Stimulated activated CD4-positive, alpha-beta T cell treated with anti-CD3 and anti-CD28 coated beads, Interleukin-4, amount 100 ng/mL, for 24 hours (primary cell): ENCODE measurements at regions not wholly inside any gene's neighbourhood (a gene's known extent, or its start where the extent isn't known, plus 50 kb on each side); places are given as distances from the start of the nearest gene placed in this dataset.
"Not testable (repeated sequence)": the region's sequence is repeated elsewhere in the genome, so short reads cannot be mapped to it uniquely, and the experiment has no call there.

Source experiments
- DNase-seq: peaks from one replicate; pipeline ENCODE4 v3.0.0-alpha.2; 2020

DNA sequence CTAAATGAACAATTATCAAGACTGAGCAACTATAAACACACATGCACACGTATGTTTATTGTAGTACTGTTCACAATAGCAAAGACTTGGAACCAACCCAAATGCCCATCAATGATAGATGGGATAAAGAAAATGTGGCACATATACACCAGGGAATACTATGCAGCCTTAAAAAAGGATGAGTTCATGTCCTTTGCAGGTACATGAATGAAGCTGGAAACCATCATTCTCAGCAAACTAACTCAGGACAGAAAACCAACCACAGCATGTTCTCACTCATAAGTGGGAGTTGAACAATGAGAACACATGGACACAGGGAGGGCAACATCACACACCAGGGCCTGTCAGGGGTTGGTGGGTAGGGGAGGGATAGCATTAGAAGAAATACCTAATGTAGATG, 445.4 kb downstream of the BCAT1 start:
- not testable (repeated sequence) for DNase-seq

DNA sequence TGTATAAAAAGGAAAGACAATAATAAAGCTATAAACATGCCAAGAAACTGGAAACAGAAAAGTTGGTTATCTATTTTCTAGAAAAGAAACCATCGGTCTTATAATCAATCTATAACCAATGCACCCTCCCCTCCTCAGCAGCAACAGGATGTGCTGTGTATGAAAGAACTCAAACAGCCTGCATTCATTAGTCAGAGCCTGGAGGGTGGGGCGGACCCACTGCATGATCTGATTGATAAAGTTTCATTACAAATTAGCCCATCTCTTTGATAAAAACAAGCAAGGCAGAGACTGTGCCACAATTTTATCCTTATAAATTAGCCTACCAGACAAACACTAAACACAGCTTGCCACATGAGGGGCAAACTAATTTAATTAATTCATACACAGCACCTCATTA, 448.1 kb downstream of the BCAT1 start:
- no peak for DNase-seq

DNA sequence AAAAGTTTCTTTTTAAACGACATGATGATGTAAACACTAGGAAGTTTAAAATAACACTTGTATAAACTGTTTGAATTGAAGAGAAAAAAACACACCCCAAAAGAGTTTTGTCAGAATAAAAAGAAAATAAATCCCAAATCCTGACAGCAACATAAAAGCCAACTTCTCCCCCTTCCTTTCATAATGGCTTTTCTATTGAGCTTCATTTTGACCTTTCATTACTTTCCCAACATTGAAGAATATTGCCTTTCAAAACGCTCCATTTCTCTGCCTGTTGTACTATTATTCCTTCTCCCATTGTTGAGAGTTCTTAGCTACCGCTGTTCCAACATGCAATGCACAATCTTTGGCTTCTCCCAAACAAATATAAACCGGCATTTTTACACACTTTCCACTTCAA, 448.5 kb downstream of the BCAT1 start:
- no peak for DNase-seq

DNA sequence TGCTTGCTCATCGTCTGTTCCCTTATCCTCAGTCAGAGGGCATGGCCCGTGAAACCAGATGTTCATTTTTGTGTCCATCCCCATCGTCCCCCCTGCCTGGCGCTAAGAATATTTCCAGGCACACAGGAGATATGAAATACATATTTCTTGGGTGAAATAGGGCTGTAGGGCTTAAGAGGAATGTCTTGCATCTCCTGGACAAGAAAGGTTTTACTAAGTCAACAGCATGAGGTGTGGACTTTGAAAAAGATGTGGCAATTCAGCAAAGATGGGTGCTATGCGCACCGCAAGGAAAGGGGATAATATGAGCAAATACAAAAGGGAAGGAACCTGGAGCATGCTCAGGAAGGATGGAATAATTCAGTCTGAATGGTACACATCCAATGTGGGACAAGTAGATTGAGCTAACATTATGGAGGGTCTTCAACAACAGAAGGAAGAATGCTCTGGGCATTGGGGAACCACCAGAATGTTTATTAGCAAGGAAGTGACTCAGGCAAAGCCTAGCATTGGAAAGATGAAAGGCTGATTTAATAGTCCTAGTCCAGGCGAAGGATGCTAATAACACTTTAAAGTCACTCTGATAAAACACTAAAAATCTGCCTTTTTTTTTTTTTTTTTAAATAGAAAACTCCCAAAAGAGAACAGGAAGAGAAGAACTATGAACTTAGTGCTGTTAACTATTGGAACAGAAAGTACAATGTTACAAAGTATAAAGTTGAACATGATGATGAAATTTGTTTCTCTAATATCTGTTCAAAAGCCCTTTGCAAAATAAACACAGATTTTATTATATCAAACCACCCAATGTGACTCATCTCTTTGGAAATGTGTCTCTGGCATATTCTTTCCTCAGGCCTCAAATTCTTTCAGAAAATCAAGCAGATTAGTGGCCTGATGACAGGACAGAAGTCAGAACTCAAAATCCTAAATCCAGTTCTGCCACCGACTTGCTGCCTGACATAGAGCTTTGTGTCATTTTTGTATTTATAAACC, 449.5 kb downstream of the BCAT1 start:
- DNase-seq, result no peak

DNA sequence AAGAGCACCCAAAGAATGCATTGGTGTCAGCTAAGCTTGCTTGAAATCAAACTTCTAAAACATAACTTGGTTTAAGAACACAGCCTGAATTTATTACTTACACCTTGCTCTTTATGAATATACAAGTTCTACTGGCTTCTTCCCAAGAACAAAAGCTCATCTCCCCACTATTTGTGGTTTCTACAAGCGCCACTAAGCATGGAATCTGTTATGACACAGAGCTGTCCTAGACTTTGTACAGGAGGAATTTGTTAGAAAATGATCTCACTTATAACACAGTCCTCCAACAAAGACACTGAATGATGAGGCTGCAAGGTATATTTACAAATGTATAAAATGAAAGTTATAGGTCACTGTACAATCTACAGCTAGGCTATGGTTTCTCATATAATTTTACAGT, 452.1 kb downstream of the BCAT1 start:
- DNase-seq, result no peak

DNA sequence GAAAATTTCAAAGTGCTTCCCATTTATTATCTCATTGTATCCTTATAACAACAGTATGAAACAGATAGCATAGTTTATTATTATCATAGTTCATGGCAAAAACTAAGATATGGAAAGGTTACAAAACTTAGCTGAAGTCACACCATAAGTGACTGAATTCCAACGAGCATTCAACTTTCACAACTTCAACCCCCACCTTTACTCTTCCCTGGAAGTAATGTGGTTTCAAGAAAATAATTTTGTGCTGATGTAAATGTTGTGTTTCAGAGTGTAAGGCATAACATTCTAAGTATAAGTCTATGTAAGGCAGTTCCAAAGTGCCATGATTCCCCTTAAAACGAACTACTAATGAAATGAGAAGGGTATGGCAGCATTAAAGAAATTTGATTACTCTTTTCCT, 454.5 kb downstream of the BCAT1 start:
- DNase-seq, result no peak

DNA sequence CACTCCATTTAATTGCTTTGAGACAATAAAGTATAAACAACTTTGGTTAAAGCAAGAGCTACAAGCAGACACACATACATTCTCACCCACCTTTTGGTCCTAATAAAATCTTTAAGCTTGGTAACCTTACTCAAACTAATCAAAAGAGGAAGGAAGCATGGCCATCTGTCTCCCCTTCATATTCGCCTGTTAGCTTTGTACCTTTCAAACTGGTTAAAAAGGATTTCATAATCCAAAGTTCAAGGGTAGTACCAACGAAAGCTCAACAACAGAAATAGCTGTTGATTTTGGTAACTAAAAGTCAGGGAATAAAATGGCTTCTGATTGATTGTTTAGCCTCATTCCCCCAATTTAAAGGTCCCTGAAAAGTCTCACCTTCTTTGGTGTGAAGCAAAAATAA, 456.9 kb downstream of the BCAT1 start:
- no peak for DNase-seq

DNA sequence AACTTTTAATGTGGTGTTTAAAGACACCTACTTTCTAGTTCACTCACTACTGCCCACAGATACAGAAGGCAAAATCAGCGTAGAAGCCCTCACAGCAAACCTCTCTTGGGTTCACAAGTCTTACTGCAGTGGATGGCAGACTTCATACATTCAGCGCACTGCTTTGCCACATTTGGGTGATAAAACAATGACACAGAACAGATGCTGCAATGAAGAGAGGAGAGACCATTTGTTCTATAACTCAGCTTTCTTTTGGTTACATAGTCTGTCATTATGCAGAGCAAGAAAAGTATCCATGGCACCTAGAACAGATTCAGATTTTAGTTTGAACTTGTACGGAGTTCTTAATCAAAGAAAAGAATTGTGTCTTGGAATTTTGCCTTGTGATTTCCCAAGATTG, 459.0 kb downstream of the BCAT1 start:
- DNase-seq, result no peak

DNA sequence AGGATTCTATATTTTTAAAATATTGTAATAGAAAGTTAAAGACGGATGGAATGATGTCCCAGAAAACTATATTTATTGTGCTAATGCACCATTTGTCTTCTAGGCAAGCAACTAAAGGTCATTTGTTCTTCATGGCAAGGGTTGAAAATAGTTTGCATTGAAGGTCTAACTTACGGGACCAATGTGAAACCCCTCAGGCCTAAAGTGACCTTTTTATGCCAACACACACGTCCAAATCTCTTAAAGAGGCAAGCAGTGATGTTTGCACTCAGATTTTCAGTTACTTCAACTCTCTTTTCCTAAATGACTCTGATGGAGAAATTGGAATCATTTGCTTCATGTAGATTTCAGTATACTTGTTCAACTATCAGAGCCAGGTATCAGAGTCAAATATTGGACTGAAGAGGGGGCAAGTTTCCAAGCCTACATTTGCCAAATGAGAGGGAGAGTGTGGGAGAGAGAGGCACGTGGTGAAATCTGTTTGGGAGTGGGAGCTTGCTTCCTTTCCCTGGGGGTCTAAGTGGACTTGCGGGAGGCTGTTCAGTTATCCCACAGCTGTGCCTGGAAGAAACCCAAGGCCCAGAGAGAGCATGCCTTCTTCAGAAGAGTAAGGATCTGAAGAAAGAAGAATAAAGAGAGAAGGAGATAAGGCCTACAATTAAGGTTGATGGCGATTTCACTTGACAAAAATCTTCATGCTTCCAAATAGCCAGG, 459.8 kb downstream of the BCAT1 start:
- no peak for DNase-seq

DNA sequence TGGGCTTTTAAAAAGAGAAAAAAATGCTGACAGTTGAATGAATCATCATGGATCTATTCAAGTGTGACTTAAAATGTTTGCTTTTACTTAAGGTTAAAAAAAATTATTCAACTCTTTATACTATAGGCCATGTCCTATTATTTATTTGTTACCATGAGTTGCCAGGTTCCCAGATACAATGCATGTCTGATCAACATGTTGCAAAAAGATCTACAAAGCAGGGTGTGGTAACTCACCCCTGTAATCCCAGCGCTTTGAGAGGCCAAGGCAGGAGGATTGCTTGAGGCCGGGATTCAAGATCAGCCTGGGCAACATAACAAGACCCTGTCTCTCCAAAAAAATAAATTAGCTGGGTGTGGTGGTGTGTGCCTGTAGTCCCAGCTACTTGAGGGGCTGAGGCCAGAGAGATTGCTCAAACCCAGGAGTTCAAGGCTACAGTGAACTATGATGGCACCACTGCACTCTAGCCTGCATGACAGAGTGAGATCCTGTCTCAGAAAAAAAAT, 460.8 kb downstream of the BCAT1 start:
- no peak for DNase-seq

DNA sequence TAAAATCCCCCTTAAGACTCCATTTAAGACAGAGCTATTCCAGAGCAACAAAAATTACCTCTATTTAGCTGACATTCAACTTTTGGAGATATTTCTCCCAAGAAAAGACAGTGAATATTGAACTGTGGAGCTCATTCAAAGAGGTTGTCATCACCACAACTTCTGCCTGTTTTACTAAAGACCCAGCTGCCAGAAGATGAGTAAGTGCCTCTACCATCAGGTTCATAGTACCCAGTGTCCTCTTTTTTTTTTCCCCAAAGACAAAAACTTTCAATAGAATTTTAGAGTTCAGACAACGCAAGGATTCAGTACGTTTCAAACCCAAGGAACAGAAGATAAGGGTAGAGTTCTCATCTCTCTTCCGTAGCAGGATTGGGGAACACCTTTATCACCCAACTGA, 461.3 kb downstream of the BCAT1 start:
- no peak for DNase-seq

DNA sequence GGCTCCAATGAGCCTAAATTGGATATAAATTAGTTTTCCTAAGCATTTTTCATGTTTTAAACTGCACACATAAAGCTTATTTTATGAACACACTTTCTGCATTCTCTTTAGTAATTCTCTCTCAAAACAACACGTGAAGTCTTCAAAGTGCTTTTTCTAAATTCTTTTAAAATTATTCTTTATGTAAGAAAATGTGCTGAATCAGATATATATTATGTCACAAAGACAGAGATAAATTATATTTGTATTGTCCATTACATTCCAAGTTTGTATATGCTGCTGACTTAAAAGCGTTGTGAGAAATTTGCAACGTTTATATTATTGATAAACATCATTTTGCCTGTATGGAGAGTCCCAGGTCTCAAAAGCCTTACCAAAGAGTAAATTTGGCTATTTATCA, 465.2 kb downstream of the BCAT1 start:
- DNase-seq, result no peak

DNA sequence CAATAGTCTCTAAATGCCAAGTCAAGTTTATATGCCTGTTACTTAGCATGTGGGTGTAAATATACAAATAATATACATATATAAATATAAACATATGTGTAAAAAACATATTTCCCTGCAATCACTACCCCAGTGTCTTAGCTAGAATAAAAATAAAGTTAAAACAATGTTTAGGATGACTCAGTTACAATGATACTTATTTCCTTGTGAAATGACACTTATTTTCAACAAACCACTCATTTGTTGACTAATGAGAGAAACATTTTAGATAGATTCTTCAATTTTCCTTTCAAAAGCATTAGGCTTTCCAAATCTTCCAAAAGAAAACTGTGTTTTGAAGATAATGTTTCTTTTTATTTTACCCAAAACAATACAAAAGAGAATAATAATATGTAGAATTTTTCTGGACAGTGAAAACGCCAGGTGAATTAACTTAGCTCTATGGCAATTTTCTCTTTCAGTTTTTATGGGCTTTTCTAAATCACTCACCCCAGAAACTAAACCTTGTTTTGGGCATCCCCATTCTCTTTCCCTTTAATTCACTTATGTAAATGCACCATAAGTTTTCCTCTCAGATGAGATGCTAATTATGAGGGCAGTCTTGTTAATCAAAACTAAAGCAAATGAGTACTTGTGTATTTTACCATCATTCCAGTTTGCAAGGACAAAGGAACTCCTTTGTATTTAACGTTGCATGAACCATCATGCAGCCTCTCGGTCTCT, 465.9 kb downstream of the BCAT1 start:
- DNase-seq, result no peak

DNA sequence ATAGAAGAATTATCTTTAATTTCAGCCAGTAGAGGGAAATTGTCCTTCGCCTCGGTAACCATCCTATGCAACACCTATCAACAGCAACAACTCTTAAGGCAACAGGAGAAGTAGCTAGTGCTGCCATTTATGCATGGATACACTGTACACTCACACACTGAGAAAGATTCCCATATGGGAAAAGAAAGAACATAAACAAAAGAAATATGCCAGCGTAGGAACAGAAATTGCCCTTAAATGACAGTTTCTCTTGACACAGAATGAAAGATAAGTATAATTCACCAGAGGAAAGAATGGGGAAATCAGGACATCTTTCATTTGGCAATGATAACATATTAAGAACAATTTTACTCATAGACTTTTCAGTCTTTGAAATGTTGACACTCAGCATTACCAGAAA, 466.9 kb downstream of the BCAT1 start:
- no peak for DNase-seq

DNA sequence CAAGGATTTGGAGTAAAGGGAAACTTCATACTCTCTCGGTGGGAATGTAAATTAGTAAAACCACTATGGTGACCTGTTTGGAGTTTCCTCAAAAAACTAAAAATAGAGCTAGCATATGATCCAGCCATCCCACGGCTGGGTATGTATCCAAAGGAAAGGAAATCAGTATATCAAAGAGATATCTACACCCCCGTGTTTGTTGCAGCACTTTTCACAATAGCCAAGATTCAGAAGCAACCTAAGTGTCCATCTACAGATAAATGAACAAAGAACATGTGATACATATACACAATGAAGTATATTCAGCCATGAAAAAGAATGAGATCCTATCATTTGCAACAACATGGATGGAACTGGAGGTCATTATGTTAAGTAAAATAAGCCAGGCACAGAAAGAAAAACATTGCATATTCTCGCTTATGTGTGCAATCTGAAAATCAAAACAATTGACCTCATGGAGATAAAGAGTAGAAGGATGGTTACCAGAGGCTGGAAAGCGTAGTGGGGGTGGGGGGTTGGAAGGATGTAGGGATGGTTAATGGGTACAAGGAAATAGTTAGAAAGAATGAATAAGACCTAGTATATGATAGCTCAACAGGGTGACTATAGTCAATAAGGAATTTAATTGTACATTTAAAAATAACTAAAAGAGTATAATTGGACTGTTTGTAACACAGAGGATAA, 468.0 kb downstream of the BCAT1 start:
- no peak for DNase-seq

DNA sequence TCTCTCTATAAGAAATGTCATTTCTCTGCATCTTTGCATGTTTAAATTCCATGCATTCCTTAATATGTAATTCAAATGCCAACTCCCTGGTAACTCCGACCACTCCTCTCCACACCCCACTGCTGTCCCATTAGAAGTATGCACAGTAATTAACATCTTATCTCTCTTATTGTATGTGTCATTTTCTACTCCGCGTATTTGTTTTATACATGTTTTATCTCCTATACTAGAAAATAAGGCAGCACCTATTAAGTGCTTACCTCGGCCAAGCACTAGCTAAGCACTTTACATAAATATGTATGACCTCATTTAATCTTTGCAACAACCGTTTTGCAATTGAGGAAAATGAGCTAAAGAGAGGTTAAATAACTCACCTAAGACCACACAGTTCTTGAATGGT, 469.8 kb downstream of the BCAT1 start:
- no peak for DNase-seq

DNA sequence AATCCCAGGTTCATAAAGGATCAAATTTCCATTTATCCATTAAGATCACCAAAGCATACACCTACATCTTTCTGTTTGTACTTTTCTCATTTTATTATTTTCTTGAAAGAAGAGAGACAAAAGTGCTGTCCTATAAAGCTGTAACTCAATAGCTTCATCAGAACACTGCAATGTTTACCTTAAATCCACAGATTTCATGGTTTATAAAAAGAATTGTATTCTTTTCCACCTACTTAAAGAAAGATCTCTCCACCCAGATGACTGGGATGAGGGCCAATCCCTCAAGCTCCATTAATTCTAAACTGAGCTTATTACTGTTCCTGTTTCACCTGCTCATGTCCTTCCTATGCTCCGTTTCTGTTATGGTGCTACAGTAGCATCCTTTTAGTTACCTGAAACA, 470.6 kb downstream of the BCAT1 start:
- DNase-seq, result no peak

DNA sequence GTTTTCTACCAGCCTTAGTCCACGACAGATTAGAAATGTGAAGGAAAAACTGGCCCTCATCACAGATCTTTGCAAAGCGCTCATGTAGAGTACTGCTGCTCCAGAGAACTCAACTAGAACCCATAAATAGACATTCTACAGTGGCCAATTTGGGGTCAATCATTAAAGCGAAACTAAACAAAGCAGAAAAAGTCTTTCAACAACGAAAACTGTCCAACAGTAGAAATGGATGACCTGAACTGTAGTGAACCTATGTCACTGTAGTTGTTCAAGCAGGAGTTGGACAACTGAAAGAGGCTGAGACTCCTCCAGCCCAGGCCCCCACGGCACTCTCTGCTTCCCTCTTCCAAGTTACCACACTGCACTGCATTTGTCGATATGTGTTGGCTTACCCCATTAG, 472.6 kb downstream of the BCAT1 start:
- DNase-seq, result no peak

DNA sequence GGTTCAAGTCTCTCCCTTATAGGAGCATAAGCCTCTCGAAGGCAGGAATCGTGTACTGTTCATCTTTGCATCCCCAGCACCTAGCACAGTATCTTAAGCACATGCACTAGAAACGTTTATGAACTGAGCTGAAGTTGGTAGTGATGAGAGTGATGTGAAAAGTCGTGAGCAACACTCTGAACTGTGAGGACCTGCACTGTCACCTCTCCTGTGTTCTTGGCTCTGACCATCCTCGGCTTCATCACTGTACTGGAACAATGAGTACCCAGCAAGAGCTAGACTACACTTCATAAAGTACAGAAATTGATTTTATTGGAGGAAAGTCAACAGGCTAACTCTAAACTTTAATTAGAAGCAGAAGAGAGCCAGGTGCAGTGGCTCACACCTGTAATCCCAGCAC, 473.6 kb downstream of the BCAT1 start:
- DNase-seq, result no peak

DNA sequence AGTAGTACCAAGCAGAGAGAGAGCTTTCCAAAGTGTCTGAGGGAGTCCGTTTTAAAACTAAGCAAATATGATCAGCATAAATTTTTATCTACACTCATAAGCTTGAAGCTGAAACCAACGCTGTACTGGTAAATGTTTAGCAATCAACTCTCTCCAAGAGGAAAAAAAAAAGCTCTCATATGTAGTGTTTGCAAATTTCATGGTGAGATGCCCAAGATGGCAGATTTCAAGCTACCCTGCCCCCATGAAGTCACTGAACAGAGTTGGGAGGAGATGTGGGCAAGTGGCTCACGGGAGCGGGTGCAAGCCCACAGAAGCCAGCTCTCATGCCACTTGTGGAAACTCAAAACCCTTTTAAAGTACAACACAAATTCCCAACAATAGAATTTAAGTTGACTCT, 475.8 kb downstream of the BCAT1 start:
- DNase-seq, result no peak

DNA sequence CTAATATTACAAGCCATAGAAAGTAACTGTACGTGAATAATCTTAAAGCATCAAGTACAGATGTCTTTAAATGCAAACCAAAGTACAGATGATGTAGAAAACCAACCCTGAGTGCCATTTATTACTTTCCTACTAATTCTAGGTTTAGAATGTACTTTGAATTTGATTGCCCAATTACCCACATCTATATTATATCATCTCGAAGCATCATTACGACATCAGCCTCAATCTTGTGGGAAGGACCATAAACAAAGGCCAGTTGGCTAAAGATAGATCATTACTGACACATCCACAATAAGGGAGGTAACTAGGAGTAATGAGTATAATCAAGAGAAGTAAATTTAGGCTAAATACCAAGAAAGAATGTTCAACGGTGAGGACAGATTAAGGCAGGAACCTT, 478.9 kb downstream of the BCAT1 start:
- DNase-seq, result no peak

DNA sequence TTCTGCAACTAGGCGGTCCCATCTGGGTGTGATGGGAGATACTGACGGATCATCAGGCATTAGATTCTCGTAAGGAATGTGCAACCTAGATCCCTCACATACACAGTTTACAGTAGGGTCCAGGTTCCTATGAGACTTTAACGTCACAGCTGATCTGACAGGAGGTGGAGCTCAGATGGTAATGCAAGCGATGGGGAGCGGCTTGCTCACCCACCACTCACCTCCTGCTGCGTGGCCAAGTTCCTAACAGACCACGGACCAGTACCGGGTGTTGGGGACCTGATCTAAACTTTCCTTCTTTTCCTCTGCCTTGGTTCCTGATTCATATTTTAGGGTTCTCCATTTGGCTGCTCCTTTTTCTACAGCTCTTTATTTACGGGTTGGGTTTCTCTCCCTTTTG, 479.8 kb downstream of the BCAT1 start:
- no peak for DNase-seq

DNA sequence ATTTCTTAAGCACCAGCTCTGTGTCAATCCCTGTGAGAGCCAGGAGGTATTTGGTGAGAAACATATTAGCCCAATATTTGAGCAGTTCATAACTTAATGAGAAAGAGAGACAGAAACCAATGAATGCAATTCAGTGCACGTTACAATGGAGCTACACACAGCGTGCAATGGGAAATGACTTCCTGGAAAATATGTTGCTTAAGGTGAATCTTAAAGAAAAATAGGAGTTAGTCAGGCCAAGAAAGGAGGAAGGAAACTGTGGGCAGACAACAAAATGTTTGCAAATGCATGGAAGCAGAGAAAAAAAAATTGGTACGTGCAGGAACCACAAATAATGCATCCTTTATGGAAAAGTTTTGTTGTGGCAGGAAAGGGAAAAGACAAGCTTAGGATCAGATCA, 481.7 kb downstream of the BCAT1 start:
- no peak for DNase-seq
